GM08714 (cell line): ENCODE measurements at regions not wholly inside any gene's neighbourhood (a gene's known extent, or its start where the extent isn't known, plus 50 kb on each side); places are given as distances from the start of the nearest gene placed in this dataset.
"Not testable (repeated sequence)": the region's sequence is repeated elsewhere in the genome, so short reads cannot be mapped to it uniquely, and the experiment has no call there.

ENCODE experiments used
- H3K4me3 ChIP-seq: fragments of 200-500 bp; sonication (Bioruptor generic); 2 replicates; pipeline ENCODE4 v1.5.1; 2014; ENCODE audit warnings: mild to moderate bottlenecking, low read length, inconsistent platforms
- ZNF274 ChIP-seq: IDR thresholded peaks from 2 replicates; pipeline ENCODE4 v1.6.1; 2012; ENCODE audit warnings: mild to moderate bottlenecking, low read depth, low read length

DNA sequence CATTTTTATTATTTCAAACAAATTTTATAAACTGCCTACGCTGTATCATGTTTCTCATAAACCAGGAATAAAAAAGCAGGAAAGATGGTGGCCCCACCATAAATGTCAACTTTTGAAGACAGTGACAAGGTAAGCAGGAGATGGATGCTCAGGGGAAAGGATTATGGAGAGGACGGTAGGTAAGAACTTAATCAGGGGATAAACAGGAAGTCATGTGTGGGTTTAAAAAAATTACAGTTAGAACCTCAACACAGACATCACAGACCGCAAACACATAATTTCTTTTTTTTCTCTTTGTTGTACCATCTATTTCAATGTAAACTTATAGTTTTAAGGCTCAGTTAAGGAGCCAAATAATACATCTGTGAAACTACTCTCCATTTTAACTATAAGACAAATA lies 575.2 kb upstream of the SLC8A1 start:
- TF ChIP-seq ZNF274: no peak
- H3K4me3 ChIP-seq: no peak overlapping the region

DNA sequence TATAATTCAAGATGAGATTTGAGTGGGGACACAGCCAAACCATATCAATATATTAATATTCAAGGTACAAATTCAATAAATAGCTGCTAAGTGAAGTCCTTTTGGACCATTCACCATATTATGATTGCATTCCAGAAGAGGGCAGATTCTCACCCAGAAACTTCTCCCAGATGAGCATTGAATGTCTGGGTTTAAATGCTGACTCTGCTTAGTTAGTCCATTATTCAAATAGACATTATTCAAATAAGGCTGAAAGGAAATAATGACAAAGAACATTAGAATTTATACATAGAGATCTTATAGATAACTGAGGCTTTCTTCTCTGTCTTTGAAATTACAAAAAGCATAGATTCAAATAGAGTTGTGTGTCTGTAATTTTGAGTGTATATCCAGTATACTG lies 579.4 kb upstream of the SLC8A1 start:
- H3K4me3 ChIP-seq: no peak overlapping the region
- TF ChIP-seq ZNF274: no peak

DNA sequence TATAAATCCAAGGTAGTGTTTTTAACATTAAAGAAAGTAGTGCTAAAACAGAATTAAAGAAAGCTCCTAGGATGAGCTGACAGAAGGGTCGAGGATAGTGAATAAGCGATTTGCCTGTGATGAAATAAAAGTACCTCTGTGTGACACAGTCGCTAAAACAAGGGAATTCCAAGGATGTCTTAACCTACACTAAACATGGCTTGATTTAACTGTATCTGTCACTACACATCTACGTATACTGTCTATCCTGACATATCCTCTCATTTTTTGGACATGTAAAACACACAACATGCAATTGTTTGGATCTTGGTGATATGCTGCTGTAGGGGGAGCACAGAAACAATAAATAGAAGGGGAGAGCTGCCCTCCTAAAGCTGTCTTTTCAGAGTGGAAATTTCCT lies 580.8 kb upstream of the SLC8A1 start:
- TF ChIP-seq ZNF274: no peak
- no peak overlapping the region for H3K4me3 ChIP-seq

DNA sequence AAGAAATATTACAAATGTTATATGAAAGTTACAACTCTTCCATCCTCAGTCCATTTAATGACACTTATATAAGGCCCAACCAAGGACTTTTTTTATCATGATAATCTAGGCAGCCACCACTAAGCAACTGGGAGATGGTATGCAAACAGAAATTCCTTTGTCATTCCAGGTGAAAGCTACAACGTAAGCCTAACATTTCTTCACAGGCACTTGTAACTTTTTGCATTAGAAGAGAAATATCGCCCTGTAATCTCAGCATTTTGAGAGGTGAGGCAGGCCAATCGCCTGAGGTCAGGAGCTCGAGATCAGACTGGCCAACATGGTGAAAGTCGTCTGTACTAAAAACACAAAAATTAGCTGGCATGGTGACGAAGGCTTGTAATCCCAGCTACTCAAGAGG lies 581.2 kb upstream of the SLC8A1 start:
- H3K4me3 ChIP-seq: no peak overlapping the region
- no peak for TF ChIP-seq ZNF274

DNA sequence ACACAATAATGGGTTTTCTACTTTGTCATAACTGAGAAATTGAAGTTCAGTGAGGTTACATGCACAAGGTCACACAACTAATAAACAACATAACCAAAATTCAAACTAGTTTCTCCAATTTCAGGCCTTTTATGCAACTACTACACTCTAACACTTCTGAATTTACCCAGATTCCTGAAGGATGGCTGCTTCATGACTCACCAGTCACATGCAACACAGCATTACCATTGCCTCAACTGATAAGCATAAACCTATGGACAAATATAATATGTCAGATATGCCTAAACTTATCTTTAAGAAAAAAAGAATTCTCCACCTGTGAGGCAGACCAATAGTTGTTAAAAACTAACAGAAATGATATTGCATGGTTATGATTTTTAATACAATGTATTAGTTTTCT lies 586.5 kb upstream of the SLC8A1 start:
- H3K4me3 ChIP-seq: no peak overlapping the region
- TF ChIP-seq ZNF274: no peak

DNA sequence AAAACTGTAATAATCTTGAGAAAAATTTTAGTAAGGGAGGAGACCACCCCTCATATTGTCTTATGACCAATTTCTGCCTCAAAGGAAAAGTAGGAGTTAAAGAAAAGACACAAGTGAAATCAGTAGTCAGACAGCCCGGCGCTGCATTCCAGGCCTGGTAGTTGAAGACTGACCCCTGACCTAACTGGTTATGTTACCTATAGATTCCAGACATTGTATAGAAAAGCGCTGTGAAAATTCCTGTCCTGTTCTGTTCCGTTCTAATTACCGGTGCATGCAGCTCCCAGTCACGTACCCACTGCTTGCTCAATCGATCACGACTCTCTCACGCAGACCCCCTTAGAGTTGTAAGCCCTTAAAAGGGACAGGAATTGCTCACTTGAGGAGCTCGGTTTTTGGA lies 587.9 kb upstream of the SLC8A1 start:
- H3K4me3 ChIP-seq: not testable (repeated sequence)

DNA sequence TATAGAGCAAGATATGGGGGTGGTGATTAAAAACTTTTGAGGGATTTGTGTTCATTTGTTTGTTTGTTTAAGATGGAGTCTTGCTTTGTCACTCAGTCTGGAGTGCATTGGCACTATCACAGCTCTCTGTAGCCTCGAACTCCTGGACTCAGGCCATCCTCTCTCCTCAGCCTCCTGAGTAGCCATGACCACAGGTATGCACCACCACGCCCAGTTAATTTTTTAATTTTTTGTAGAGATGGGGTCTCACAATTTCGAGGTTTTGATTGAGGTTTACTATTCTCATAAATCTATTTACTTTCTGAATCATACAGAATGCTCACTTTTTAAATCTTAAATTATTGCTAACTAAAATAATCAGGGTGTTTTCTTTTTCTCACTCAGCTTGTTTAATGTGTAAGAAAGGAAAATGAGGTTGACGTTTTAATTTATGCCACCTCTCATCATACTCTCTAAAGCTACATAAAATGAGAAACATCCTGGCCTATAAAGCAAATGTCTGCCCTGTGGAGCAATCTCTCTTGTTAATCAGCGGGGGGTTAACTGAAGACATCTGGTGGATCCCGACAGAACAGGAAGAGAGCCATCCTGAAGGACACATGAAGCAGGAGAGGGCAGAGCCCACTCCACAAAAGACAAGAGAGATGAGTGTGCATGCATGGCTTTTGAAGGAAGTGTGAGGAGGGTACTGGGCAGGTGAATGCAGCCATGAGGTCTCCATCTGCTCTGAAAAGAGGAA lies 589.1 kb upstream of the SLC8A1 start:
- no peak overlapping the region for H3K4me3 ChIP-seq
- TF ChIP-seq ZNF274: no peak

DNA sequence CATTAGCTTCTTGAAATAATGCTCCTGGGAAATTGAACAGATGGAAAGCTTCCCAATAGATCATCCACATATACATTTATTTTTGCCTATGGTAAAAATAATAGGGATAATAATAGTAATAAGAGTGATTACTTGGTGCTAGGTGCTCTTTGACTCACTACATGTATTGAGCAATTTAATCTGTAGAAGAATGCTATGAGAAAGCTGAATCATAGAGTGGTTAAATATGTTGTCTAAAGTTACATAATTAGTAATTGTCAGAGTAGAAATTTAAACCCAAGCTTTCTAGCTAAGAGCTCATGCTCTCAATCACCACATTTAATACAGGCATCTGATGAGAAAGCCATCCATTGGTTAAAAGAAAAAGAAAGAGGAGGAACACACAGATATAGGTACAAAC lies 590.5 kb upstream of the SLC8A1 start:
- no peak overlapping the region for H3K4me3 ChIP-seq
- no peak for TF ChIP-seq ZNF274

DNA sequence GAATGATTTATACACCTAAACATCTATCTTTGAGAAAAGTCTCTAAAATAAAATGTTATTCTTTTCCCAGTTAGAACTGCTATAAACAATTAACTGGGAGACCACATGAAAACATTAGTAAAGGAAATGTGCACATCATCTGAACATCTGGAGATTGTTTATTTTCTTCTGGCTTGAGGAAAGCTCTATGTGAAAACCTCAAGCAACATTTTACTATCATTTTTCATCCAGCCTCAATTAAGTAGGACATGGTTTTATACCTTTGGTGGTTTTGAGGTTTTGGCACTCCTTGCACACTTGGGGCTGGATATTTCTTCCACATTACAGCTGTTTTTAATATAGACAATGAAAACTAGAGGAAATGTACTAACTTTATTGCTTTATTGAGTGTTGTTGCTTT lies 609.5 kb upstream of the SLC8A1 start:
- TF ChIP-seq ZNF274: no peak
- no peak overlapping the region for H3K4me3 ChIP-seq

DNA sequence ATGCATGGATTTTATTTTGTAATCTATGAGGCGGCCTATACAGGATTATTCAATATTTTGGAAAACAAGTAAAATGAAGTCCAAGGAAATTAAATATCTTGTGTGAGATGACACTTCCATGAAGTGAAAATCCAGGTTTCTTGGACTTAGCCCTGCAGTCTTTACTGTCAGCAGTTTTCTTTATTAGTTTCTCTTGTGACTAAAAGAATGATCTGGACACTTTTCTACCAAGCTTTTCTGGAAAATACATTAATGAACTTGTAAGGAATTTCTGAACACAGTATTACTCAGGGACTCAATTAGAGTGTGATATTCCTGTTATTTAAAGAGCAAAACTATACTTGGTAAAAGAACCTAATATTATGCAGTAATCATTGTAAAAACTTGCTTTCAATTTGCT lies 610.4 kb upstream of the SLC8A1 start:
- no peak overlapping the region for H3K4me3 ChIP-seq
- TF ChIP-seq ZNF274: no peak

DNA sequence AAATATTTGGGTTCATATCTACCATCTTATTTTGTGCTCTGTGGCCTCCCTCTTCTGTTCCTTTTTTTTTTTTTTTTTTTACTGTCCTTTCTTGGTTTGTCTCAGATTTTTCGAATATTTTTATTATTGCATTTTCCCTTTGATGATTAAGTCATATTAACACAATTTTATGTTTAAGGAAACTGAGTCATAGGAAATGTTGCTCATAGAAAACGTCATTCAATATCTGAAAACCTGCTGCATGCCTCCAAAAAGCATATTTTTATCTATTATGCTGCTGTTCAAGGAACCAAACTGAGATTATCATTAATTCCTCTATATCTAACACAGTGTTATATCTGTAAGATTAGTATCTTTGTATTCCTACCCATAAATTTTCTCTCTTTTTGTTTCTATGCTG lies 614.3 kb upstream of the SLC8A1 start:
- no peak for TF ChIP-seq ZNF274
- H3K4me3 ChIP-seq: no peak overlapping the region

DNA sequence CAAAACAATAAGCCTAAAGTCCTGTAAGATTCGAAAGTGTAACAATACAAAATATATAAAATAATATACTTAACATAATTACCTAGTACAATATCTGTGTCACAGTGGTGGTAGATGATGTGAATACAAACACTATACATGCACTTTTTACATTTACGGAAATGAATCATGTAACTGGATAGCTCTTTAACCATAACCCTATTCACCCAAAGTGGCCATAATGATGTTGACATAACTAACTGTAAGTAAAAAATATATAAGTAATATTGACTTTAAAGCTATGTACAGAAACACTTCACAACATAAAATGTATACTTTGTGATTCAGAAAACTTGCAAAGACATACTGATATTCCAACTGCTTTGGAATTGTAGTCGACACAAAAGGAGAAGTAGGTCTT lies 616.9 kb upstream of the SLC8A1 start:
- no peak for TF ChIP-seq ZNF274
- H3K4me3 ChIP-seq: no peak overlapping the region

DNA sequence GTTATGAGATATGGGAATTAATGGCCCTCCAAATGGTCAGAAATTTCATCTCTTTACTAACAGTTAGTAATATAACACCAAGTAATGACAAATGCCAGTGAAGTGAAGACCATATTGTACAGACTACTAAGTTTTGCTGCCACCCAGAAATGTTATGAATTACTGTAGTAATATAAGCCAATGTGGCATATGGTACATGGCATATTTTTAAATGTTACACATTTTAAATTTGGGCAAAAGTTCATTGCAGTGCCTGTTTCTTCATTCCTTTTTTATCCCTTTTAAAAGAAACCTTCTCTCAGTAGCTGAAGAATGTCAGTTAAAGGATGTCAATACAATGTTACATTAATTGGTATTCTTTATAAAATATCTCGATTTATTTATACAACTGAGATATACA lies 626.5 kb upstream of the SLC8A1 start:
- TF ChIP-seq ZNF274: no peak
- no peak overlapping the region for H3K4me3 ChIP-seq

DNA sequence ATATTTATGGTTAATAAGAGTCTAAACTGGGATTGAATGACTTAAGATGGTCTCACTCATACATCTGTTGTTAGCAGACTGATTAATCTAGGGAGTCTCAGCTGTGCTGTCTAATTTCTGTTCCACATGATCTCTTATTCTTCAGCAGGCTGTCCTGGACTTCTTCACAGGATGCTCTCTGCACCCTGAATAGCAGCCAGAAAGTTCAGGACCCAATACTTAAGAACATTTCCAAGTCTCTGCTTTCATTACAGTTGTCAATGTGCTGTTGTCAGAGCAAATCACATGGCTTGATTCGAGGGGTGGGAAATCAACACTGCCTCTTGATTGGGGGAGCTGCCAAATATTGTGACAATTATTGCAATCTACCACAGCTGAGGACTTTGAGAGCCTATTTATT lies 627.1 kb upstream of the SLC8A1 start:
- TF ChIP-seq ZNF274: no peak
- H3K4me3 ChIP-seq: no peak overlapping the region

DNA sequence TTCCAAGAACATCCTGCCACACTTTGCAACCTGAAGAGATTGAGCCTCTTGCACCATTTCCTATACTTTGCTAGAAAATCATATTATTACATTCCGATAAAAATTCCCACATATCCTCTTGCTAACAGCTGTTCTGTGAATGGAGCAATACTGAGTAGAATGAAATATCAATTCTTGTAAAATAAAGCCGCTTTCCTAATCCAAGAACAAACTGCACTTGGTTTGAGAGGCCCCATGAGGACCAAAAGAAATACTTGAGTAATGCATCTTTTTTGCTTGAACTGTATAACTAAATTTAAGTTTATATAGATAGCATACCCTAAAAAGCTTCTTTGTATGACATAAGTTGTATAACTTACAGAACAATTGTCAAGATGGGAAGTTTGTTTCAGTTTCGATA lies 632.4 kb upstream of the SLC8A1 start:
- TF ChIP-seq ZNF274: no peak
- no peak overlapping the region for H3K4me3 ChIP-seq

DNA sequence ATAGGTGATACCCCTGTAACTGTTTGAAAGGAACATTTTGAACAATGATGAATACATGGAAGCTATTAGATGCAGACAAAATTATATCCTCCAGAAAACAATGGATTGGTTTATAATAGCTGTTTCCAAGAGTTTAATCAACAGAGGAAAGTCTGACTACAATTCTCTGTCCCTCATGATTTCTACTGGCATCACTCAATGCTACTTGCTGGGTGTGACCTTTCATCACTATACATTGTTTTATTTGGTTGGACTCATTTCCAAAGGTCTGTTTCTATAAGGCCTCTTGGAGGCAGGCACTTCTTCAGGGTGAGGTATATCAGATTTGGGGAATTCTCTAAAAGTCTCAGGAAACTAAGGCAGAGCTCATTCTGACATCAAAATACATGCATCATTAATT lies 636.1 kb upstream of the SLC8A1 start:
- no peak overlapping the region for H3K4me3 ChIP-seq
- no peak for TF ChIP-seq ZNF274
